Loucy (cell line): ENCODE measurements at regions not wholly inside any gene's neighbourhood (a gene's known extent, or its start where the extent isn't known, plus 50 kb on each side); places are given as distances from the start of the nearest gene placed in this dataset.

Source experiments
- H2AFZ ChIP-seq: fragments of 200-600 bp; sonication (generic); 2 replicates; pipeline ENCODE4 v1.6.0; 2016; ENCODE audit warnings: antibody characterized with exemption, mild to moderate bottlenecking, low read length, moderate library complexity
- H3F3A ChIP-seq: fragments of 200-600 bp; 2 replicates; pipeline ENCODE4 v1.6.0; 2016; ENCODE audit warnings: antibody characterized with exemption, low read depth, mild to moderate bottlenecking
- H3K27me3 ChIP-seq: fragments of 200-600 bp; sonication (generic); 2 replicates; pipeline ENCODE4 v1.6.1; 2014; ENCODE audit warnings: low read length, mild to moderate bottlenecking; ENCODE audit not compliant: insufficient read depth, poor library complexity, severe bottlenecking
- H3K36me3 ChIP-seq: fragments of 200-600 bp; sonication (generic); 2 replicates; pipeline ENCODE4 v1.6.1; 2016; ENCODE audit warnings: low read length; ENCODE audit not compliant: insufficient read depth
- H3K4me1 ChIP-seq: fragments of 200-600 bp; sonication (generic); 2 replicates; pipeline ENCODE4 v1.5.1; 2014; ENCODE audit warnings: low read length, mild to moderate bottlenecking; ENCODE audit not compliant: insufficient read depth, poor library complexity, severe bottlenecking
- H3K4me2 ChIP-seq: fragments of 200-600 bp; sonication (generic); 2 replicates; pipeline ENCODE4 v1.6.0; 2014; ENCODE audit warnings: antibody characterized with exemption, low read length, low read depth, mild to moderate bottlenecking; ENCODE audit not compliant: poor library complexity, severe bottlenecking
- H3K4me3 ChIP-seq: fragments of 200-600 bp; sonication (generic); 2 replicates; pipeline ENCODE4 v1.5.1; 2014; ENCODE audit warnings: low read length, mild to moderate bottlenecking, mixed read lengths; ENCODE audit not compliant: poor library complexity, severe bottlenecking
- H3K79me2 ChIP-seq: fragments of 200-600 bp; sonication (generic); 2 replicates; pipeline ENCODE4 v1.6.1; 2014; ENCODE audit warnings: low read length; ENCODE audit not compliant: insufficient read depth
- H3K9ac ChIP-seq: fragments of 200-600 bp; sonication (generic); 2 replicates; pipeline ENCODE4 v1.6.0; 2014; ENCODE audit warnings: mild to moderate bottlenecking, low read depth, low read length, moderate library complexity; ENCODE audit not compliant: poor library complexity, severe bottlenecking
- H3K9me2 ChIP-seq: fragments of 200-600 bp; sonication (generic); replicated peaks from 2 replicates; pipeline ENCODE4 v1.6.1; 2016; ENCODE audit warnings: low read depth, low read length, mixed read lengths
- H3K9me3 ChIP-seq: fragments of 200-600 bp; sonication (generic); 2 replicates; pipeline ENCODE4 v1.6.1; 2014; ENCODE audit warnings: mild to moderate bottlenecking, antibody characterized with exemption, low read length, low read depth; ENCODE audit not compliant: insufficient read depth
- H4K20me1 ChIP-seq: fragments of 200-600 bp; sonication (generic); 2 replicates; pipeline ENCODE4 v1.6.0; 2014; ENCODE audit warnings: antibody characterized with exemption, low read length, mild to moderate bottlenecking; ENCODE audit not compliant: insufficient read depth, poor library complexity, severe bottlenecking
- EZH2phosphoT487 ChIP-seq: fragments of 200-600 bp; IDR thresholded peaks from 2 replicates; pipeline ENCODE4 v1.6.1; 2018; ENCODE audit warnings: antibody characterized with exemption, mild to moderate bottlenecking, moderate library complexity, borderline replicate concordance
- TF ChIP-seq, protein P1 (sequence below): fragments of 200-600 bp; sonication (generic); conservative IDR thresholded peaks from 2 replicates; pipeline ENCODE4 v1.5.1; 2014; ENCODE audit warnings: mild to moderate bottlenecking, antibody characterized with exemption, low read length

DNA sequence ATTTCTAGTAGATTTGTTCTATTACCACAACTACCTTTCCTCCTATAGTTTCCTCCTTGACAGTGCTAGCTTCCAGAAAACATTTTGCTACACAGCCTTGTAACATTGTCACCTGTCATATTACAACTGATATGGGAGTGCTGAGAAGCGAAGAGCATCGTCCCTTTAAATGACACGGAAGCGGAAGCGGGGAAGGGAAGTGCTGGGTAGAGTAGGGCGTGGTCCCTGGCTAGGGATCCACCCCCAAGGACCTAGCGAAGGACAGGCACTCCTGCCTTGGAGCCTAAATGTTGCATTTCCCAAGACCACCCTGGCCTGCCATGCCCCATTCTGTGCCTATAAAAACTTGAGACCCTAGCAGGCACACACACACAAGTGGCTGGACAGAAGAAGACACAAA is 57.4 kb upstream of the RANBP6 start:
- no peaks in the 10 kb centered on the region for H3K27me3 ChIP-seq
- no peaks in the 10 kb centered on the region for H4K20me1 ChIP-seq
- no peaks in the 10 kb centered on the region for H3K9me2 ChIP-seq
- H3K4me3 ChIP-seq: no peak overlapping the region
- no peaks in the 10 kb centered on the region for H3K36me3 ChIP-seq
- no peak overlapping the region for H3K9ac ChIP-seq
- no peaks in the 10 kb centered on the region for H3K9me3 ChIP-seq
- H2AFZ ChIP-seq: no peak overlapping the region
- TF ChIP-seq, protein P1, sequence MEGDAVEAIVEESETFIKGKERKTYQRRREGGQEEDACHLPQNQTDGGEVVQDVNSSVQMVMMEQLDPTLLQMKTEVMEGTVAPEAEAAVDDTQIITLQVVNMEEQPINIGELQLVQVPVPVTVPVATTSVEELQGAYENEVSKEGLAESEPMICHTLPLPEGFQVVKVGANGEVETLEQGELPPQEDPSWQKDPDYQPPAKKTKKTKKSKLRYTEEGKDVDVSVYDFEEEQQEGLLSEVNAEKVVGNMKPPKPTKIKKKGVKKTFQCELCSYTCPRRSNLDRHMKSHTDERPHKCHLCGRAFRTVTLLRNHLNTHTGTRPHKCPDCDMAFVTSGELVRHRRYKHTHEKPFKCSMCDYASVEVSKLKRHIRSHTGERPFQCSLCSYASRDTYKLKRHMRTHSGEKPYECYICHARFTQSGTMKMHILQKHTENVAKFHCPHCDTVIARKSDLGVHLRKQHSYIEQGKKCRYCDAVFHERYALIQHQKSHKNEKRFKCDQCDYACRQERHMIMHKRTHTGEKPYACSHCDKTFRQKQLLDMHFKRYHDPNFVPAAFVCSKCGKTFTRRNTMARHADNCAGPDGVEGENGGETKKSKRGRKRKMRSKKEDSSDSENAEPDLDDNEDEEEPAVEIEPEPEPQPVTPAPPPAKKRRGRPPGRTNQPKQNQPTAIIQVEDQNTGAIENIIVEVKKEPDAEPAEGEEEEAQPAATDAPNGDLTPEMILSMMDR: no peak
- TF ChIP-seq EZH2phosphoT487: no peak
- no peaks in the 10 kb centered on the region for H3K79me2 ChIP-seq
- H3K4me2 ChIP-seq: no peak overlapping the region
- peaks cover 7% of the 10 kb centered on the region for H3K4me1 ChIP-seq
- no peaks in the 10 kb centered on the region for H3F3A ChIP-seq

DNA sequence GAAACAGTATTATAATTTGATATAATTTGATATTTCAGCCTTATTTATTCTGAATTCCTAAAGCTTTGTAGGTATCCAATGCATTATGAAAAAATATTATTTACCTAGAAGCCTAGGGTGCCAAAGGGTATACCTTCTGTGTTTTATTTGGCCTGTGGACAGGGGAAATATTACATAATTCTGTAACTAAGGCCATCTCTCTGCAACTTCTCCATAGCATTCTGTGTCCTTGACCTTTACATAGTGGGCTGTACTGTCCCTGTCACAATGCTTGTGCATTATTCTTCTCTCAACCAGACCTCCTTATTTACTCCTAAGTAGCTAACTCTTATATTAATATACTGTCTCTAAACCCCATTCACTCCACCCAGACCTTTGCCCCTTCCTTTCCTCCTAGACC is 57.0 kb upstream of the RANBP6 start:
- H3F3A ChIP-seq: no peaks in the 10 kb centered on the region
- no peaks in the 10 kb centered on the region for H3K9me2 ChIP-seq
- H3K9me3 ChIP-seq: no peaks in the 10 kb centered on the region
- H3K9ac ChIP-seq: no peak overlapping the region
- H4K20me1 ChIP-seq: no peaks in the 10 kb centered on the region
- H3K36me3 ChIP-seq: no peaks in the 10 kb centered on the region
- H3K4me3 ChIP-seq: no peak overlapping the region
- no peak overlapping the region for H2AFZ ChIP-seq
- no peaks in the 10 kb centered on the region for H3K27me3 ChIP-seq
- no peak overlapping the region for H3K4me2 ChIP-seq
- TF ChIP-seq, protein P1: no peak
- TF ChIP-seq EZH2phosphoT487: no peak
- peaks cover 7% of the 10 kb centered on the region for H3K4me1 ChIP-seq
- H3K79me2 ChIP-seq: no peaks in the 10 kb centered on the region

DNA sequence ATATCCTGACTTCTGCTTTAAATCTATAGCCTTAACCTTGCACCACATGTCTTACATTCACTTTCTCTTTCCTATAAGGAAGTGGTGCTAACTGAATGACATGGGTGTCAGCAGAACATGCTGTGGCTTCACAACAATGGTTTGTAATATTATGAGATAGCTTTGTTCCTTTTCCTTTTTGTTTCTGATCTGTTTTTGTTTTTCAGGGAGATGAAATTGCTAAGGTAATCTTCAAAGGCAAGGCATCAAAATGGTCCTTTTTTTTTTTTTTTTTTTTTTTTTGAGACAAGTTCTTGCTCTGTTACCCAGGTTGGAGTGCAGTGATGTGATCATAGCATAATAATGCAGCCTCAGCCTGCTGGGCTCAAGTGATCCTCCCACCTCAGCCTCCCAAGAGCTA is 53.6 kb upstream of the RANBP6 start:
- no peaks in the 10 kb centered on the region for H3K36me3 ChIP-seq
- H3K9ac ChIP-seq: no peak overlapping the region
- H3K4me2 ChIP-seq: peak overlapping the region; percentile 59
- H4K20me1 ChIP-seq: no peaks in the 10 kb centered on the region
- no peak for TF ChIP-seq EZH2phosphoT487
- TF ChIP-seq, protein P1: no peak
- peak overlapping the region; percentile 93 for H2AFZ ChIP-seq
- H3F3A ChIP-seq: no peaks in the 10 kb centered on the region
- H3K79me2 ChIP-seq: no peaks in the 10 kb centered on the region
- H3K27me3 ChIP-seq: no peaks in the 10 kb centered on the region
- no peaks in the 10 kb centered on the region for H3K9me2 ChIP-seq
- peak overlapping the region; percentile 44 for H3K4me3 ChIP-seq
- H3K4me1 ChIP-seq: peaks cover 7% of the 10 kb centered on the region
- H3K9me3 ChIP-seq: no peaks in the 10 kb centered on the region
